Left lobe of liver (tissue), 2 donors: ENCODE measurements at regions not wholly inside any gene's neighbourhood (a gene's known extent, or its start where the extent isn't known, plus 50 kb on each side); places are given as distances from the start of the nearest gene placed in this dataset.
"Not testable (repeated sequence)": the region's sequence is repeated elsewhere in the genome, so short reads cannot be mapped to it uniquely, and the experiment has no call there.

Experiments used
- ATAC-seq: fragments of 200-7000 bp; cut with Tn5 transposase; one replicate; pipeline ENCODE4 v1.9.1; 2020; ENCODE audit warnings: mild to moderate bottlenecking, moderate library complexity
- DNase-seq: peaks from one replicate; pipeline ENCODE4 v3.0.0-alpha.2; 2020; ENCODE audit warnings: low spot score
- donor health status: DM: no; HTN: no; CAD: no; lungs with moderate emphysema.
- donor health status: DM: no; HTN: yes; CAD: no.

DNA sequence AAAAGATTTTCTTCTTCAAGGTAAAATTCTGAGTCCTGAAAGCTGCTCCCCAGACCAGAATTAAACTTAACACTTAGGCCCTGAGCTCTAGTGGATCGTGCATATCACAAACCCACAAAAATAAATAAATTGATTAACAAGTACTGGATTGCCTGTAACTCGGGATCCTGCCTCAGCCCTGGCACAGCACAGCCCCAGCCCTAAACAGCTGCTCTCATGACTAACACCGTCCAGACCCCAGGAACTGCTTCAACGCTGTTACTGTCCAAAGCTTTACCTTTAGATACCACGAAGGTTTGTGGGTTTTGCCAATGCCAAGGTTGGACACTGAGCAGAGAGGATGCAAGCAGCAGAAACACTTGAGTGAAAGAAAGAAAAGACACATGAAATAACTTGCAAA is 172.5 kb downstream of the COPRS start:
- DNase-seq (peak; percentile 16), ATAC-seq (no peak)

DNA sequence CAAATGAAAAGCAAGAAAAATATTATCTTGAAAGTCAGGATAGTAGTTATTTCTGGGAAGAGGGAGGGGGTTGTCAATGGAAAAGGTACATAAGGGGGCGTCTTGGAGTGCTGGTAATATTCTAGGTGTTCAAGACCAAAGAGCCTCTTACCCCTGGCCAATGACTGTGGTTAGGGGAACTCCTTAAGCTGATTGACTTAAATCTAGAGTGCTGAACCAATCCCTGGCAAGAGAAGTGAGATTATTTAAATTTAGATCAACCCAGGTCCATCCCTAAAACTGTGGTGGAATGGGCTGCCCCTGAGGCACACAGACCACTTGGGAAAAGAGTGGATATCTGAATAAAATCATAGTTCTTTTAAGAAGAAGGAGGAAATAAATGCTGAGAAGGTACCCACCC is 174.1 kb downstream of the COPRS start:
- no peak for DNase-seq
- ATAC-seq: no peak

DNA sequence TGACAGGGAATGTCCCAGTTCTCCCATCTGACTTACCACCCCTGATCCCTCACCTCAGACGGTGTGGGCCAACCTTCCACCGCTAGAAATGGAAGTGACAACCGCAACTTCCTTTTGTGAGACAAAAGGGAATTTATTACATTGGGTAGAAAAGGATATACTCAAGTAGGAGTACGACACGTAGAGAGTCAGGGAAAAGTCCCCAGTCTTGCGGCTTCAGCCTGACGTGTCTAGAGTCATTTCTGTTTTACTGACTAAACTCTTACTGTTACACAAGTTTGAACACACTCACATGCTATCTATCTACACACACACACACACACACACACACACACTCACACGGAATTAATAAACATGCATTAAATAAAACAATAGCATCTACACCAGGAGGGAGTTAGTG is 178.9 kb downstream of the COPRS start:
- DNase-seq: peak; percentile 2
- no peak for ATAC-seq

DNA sequence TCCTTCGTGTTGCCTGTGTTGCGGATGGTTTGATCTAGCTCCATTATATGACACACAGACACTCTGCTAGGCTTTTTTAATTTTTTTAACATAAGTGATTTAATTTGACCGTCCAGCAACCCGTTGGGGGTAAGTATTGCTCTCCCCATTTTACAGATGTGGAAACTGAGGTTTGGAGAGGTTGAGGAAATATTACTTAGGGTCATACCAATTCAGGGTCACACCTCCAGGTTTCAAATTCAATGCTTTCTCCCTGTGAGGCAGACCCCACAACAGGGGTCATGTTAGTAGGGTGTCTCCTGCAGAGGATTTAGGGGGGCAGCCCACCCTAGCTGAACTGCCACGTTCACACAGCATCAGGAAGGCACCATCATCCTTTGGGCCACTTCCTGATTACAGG is 179.4 kb downstream of the COPRS start:
- ATAC-seq (no peak), DNase-seq (no peak)

DNA sequence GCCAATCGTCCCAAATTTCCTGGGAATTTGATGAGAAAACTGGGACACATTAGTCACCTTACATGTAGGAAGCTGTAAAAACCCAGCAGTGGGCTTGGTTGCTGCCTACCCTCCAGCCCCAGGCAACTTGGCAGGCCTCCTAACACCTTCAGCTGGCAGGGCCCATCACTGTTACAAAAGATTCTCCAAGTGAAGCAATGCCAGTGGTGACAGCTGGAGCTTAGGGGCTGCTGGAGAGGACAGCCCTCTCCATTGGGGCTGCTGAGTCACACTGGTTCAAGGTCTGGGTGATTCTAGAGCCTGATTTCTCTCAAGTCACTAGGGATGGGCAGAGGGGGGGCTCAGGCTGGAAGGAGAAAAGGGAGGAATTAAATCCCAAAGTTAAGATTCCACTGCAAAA is 180.6 kb downstream of the COPRS start:
- DNase-seq: peak; percentile 38
- no peak for ATAC-seq

DNA sequence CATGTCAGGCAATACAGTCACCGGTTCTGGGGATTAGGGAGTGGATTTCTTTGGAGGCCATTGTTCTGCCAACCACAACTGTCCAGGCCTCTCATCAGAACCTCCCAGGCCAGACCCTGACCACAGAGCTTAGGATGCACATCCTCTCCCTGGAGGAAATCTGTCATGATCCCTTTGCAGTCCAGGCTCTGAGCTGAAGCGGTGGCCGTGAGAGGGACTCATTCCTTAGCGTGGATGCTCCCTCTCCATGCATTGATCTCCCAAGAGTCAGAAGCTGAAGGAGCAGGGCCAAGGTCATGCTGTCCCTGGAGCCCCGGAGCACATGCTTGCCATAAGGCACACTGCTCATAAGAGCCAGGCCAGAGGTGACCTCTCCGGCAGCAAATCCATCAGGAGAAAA is 181.4 kb downstream of the COPRS start:
- peak; percentile 12 for DNase-seq
- no peak for ATAC-seq

DNA sequence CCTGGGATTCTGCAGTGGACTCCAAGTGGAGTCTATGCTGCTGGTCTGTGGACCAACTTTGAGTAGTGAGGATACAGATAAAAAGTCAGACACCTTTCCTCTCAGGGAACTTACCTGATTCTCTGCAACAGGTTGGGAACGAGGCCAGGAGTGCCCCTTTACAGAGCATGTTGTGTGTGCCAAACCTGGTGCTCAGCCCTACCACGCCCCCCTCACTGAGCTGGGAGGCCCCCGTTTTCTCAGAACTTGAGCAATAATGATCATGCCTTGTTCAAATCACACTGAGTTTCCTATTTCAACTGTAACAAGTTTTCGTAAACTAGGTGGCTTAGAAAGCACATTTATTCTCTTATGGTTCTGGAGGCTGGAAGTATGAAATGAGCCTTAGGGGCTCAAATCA is 182.0 kb downstream of the COPRS start:
- ATAC-seq: no peak
- DNase-seq: peak; percentile 29

DNA sequence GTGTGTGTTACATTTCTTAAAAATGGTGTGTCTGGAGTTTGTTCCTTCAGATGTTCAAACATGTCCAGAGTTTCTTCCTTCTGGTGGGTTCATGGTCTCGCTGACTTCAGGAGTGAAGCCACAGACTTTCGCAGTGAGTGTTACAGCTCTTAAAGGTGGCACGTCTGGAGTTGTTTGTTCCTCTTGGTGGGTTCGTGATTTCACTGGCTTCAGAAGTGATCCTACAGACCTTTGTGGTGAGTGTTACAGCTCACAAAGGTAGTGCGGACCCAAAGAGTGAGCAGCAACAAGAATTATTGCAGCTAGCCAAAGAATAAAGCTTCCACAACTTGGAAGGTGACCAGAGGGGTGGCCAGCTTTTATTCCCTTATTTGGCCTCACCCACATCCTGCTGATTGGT is 183.7 kb downstream of the COPRS start:
- DNase-seq: peak; percentile 23
- ATAC-seq: not testable (repeated sequence)

DNA sequence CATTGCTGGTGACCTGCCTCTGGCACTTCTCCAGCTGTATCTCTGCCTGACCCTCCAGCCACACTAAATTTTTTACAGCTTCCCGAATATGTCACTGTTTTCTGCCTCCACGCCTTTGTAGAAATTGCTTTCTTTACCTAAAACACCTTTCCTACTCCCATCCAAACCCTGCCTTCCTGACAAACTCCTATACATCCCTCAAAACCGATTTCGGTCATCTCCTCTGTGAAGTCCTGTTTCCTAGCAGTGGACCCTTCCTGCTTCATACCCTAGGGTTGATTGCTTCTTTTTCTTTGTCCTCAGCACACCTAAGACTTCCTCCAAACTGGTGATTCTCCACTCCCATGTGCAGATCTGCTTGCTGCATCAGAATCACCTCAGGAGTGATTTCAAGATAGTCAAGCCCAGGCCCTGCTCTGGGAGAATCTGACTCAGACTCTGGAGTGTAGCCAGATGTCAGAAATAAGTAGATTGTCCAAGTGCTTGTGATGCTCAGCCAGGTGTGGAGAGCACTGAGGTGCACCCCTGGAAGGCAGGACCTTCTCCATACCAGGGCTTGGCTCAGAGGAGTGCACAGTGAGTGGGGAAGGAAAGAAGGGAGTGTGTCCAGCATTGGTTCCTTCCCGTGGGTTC is 184.2 kb downstream of the COPRS start:
- ATAC-seq (no peak), DNase-seq (peak; percentile 24)

DNA sequence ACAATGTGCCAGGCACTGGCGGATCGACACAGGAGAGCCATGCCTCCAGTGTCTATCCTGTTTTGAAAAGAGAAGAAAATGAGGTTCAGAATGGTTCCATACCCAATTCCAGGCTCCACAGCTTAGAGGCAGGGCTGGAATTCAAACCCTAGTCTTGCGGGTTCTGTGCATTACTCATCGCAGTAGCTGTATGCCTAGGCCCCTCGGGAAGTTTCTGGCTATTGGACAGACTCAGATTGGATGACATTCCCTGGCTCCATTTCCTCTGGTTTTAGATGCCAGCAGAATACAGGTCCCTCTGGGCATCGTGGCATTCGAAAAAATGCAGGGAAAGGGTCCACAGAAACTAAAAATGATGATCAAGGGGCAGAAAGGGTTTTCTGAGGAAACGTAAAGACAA is 184.7 kb downstream of the COPRS start:
- peak; percentile 12 for DNase-seq
- no peak for ATAC-seq

DNA sequence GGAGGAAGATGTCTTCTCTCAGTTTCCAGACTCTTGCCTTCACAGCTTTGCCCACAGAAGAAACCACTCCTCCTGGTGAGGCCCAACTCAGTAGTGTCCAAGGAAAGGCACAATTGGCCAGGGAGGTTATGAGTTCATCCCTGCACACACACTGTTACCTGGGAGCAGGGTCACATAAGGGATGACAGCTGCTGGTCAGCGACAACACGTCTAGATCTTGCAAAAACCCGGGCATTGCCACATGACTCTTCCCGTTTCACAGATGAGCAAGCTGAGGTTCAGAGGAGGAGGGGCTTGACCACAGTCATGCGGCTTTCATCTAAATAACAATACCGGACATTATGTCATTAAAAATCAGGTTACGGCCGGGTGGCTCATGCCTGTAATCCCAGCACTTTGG is 186.0 kb downstream of the COPRS start:
- peak; percentile 12 for DNase-seq
- ATAC-seq: no peak

DNA sequence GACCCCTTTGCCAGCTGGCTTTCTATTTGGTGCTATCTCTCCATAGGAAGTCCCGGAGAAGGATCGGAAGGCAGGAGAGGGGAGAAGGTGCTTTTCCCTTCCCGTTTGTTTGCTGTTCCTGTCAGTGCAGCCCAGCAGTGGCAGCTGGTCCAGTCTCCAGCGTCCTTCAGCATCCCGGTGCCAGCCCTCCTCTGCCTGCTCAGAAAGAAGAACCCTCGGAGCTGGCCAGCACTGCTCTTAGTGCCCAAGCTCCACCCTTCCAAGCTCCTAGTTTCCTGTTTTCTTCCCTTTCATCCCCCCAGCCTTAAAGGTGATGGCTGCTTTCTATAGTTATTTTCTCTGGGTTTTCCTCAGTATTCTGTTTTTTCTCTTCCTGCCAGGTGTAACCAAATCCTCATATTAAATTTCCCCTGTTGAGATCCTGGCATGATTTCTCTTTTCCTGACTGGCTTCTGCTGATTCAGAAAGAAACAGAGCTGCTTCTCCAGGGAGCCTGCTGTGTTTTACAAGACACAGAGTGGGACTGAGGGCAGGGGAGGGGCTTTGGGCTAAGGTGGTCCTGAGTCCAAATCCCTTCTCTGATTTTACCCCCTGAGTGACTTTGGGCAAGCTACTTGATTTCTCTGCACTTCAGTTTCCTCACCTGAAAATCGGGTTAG is 186.8 kb downstream of the COPRS start:
- DNase-seq (peak; percentile 10), ATAC-seq (no peak)

DNA sequence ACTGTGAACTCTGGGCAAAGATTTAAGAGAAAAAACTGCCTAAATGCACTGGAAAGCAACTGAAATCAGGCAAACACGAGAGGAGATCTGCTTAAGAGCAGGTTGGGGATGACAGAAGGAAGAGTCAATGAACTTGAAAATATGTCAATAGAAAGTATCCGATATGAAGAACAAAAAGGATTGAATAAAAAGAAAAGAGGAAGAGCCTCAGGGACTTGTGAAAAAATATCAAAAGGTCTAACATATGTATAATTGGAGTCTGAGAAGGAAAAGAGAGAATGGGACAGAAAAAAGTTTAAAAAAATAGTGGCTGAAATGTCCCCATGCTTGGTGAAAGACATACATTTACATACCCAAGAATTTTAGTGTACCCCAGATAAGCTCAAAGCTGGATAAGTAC is 195.5 kb downstream of the COPRS start:
- DNase-seq (no peak), ATAC-seq (no peak)

DNA sequence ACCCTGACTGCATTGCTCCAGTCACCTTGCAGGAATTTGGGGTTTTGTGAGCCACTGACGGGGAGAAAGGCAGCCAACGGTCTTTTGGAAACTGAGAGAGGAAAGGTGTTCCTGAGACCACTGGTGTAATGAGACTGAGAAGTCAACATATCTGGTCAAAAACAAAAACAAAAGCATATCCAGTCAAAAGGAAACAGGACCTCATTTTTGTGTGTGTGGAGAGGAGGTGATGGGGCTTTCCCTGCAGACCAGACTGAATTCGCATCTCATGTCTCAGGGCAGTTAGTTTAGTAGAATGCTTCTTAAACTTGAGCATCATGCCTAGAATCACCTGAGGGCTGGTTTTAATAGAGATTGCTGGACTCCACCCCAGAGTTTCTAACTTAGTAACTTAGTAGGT is 198.4 kb downstream of the COPRS start:
- ATAC-seq: no peak
- no peak for DNase-seq

DNA sequence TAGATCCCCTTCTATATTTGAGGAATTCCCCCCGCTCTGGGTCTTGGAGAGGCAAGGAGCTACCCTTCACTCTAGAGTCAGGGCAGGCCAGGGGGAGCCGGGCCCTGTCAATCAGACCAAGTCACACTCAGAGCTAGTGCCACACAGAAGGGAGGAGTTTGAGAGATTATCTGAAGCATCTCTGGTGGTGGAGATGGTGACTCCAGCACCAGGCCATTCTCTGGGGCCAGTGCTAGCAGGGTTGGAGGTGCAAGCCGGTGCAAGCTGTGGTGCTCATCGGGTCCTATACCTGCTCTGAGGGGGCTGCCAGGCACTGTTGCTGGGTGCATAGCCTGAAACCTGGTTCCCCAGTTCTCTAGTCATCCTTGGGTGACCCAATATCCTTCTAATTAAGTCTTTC is 201.2 kb downstream of the COPRS start:
- ATAC-seq: no peak

DNA sequence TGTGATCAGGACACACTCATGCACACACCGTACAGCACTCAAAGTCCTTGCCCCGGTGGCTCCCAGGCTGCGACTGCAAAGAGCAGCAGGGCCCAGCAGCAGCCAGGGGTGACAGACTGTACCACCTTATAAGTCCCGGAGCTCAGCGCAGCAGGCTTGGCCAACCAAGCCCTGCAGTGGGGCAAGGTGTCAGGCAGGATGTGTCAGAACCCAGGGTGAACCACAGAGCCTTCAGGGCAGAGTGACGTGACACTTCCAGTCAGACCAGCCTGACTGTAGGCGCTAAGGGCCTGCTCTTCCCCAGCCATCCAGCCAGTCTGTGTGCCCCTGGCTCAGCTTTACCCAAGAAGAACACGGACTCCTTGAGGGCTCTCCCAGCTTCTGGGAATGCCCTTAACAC is 204.1 kb downstream of the COPRS start:
- no peak for DNase-seq
- ATAC-seq: no peak

More for the DNA sequence above, 201.2 kb downstream of the COPRS start:
- DNase-seq: no peak

DNA sequence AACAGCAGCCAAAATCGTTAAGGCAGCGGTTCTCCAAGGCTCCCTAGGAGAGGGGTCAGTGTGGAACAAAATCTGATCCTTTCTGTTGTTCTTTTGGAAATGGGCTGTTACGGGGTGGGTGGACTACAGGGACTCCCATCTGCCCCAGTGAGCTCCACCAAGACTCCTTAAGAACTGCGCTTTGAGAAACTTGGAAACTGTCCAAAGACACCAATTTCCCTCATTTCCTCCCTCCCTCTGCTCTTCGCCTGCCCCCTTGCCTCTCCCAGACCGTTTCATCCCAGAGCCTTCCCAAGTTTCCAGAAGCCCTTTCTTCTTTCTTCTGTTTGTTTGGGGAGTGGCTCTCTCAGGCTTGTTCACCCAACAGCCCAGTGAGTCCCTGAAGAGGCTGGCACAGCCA is 205.4 kb downstream of the COPRS start:
- no peak for ATAC-seq
- no peak for DNase-seq

DNA sequence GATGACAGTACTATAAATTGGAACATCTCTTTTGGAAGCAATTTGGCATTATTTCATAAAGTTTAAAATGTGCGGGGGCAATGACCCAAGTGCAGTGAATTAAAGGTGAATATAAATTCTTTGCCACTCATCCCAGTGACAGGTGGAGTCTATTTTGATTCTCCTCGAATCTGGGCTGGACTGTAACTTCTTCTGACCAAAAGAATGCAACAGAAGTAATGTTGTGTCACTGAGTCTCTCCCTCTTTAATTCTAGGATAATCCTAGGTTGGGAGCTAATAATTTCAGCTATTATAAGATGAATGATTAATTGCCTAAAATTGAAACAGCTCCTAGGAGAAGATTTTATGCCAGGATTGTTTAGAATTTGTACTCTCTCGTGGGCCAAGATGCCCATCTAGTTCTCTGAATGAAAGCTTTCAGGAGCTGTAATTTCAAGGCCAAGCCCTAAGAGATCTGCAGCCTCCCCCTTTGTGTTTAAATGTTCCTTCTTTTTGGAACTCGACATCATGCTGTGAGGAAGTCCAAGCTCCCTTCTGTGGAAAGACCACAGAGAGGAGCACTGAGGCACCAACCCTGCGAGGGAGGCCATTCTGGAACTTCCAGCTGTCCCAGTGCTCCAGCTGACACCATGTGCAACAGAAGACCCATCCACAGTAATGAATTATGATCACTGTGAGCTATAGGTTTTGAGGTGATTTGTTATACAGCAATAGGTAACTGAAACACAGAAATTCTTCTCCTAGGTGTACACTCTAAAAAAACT is 208.1 kb downstream of the COPRS start:
- ATAC-seq (no peak), DNase-seq (no peak)

DNA sequence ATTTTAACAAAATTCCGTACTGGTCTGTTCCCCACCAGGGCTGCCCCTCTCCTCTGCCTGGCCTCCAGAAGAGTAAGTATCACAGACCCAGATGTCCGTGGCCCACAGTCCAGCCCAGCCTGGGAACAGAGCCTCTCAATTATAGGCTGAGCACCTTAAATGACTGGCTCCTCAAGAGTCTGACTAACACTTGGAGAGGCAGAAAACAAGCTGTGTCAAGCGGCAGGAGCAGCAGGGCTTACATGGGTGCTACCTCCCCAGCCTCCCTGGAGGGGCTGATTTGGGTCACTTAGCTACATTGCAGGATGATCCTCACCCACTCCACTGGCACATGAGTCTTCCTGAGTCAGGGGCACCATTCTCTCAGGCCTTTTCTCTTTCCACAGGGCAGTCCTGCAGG is 209.7 kb downstream of the COPRS start:
- DNase-seq: no peak
- ATAC-seq: no peak

DNA sequence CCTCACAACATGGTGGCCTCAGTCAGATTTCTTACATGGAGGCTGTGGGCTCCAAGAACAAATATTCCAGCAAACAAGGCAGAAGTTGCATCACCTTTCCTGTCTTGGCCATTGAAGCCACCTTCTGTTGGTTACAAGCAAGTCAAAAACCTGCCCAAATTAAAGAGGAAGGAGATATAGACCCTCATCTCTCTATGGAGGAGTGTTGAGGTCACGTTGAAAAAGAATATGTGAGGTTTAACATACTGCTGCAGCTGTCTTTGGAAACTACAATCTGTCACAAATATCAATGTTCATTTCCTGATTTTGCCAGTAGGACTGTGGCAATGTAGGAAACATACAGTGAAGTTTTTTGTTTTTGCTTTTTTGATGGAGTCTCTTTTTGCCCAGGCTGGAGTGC is 211.4 kb downstream of the COPRS start:
- ATAC-seq: no peak
- no peak for DNase-seq

DNA sequence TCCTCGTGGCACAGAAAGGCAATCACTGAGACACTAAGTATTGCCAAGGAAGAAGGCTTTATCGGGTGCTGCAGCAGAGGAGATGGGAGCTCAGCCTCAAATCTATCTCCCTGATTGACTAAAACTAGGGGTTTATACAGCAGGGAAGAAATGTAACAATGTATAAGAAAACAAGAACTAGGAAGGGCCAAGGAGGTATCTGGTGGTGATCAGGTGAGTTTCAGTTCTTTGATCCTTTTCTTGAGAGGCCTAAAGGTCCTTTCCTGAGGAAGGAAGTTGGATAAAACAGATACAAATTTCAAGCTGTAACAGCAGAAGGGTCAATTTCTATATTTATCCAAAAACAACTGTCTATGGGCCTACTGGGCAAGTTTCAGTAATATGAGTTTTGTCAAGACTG is 212.4 kb downstream of the COPRS start:
- ATAC-seq (no peak), DNase-seq (no peak)

DNA sequence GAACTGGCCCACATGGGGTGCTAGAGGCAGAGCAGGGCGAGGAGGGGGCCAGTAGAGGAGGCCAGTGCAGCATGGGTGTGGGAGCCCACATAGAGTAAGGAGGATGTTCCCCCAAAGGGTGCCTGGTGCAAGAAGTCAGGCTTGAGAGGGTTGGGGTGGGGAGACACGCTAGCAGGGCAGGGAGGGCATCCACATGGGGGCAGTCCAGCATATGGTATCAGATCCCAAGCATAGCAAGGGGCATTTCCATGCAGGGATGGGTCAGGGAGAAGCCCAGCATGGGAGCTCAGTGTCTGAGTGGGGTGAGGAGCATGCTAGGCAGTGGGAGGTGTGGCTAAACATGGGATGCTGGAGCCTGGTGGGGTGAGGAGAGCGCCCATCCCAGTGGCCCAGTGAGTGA is 213.7 kb downstream of the COPRS start:
- ATAC-seq: peak; percentile 55

More for the DNA sequence above, 213.7 kb downstream of the COPRS start:
- DNase-seq: no peak
